HG03060 (cell line): ENCODE measurements at regions not wholly inside any gene's neighbourhood (a gene's known extent, or its start where the extent isn't known, plus 50 kb on each side); places are given as distances from the start of the nearest gene placed in this dataset.
"Not testable (repeated sequence)": the region's sequence is repeated elsewhere in the genome, so short reads cannot be mapped to it uniquely, and the experiment has no call there.

ENCODE experiments used
- ATAC-seq: cut with Tn5 transposase; IDR thresholded peaks from one replicate; pipeline ENCODE4 v1.9.1; 2021; ENCODE audit warnings: low read depth, moderate number of reproducible peaks; ENCODE audit not compliant: unreplicated experiment

DNA sequence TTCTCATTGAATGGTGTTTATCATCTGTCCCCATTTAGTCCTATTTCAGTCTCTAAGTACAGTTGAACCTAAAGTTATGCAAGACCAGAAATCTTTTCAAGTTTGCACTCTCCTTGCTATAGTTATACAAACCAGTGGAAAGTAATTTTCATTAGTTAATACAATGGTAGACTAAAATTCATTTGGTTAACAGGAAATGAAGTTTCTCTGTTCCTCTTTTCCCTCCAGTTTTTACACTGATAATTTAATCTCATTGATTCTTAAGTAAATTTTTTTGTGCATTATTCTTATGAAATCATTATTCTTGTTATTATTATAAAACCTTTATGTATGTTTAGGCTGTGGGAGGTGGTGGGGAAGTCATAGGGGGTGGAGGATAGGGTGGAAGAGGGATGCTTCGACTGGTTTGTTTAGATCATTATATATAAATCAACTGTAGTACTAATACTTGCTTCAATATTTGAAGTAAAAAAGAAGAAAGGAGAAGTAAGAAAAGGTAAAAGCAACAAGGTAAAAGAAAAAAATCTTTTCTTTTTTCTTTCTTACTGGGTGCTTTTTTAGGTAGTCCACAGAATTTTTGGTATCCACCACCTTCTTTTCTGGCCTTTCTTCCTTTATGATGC, 104.1 kb downstream of the GPR85 start:
- ATAC-seq: peak; percentile 69

DNA sequence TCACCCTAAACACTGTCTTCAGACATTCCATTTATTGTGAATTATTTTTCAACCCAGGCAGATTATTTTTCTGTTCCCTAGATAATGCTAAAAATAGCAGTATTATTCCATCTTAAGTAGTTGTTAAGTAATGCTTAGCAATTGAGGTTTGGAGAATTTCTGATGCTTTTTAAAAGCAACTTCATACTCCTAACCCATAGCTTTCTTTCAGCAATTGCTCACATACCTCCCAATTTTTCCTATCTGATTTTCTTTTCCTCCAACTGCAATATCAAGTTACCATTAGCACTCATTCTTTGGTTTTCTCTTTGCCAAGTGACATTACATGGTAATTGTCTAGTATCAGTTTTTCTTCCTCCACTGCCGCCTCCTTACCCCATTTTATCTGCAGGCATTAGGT, 104.7 kb downstream of the GPR85 start:
- ATAC-seq: peak; percentile 10

DNA sequence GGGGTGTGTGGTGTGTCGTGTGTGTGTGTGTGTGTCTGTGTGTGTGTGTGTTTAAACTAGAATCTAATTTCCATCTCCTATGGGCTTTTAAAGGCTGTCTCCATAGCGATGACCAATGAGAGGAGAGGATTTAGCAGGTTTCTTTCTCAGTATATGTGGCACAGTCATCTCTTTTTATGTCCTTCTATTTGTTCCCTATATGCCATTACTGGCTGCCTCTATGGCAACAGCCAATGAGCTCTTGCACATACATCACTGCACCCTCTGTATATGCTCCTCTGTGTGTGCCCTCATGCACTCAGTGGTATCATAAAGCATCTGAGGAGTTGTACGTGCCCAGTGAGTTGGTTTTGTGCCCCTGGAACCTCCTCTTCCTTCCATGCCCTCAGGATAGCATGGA, 107.6 kb downstream of the GPR85 start:
- ATAC-seq: not testable (repeated sequence)

DNA sequence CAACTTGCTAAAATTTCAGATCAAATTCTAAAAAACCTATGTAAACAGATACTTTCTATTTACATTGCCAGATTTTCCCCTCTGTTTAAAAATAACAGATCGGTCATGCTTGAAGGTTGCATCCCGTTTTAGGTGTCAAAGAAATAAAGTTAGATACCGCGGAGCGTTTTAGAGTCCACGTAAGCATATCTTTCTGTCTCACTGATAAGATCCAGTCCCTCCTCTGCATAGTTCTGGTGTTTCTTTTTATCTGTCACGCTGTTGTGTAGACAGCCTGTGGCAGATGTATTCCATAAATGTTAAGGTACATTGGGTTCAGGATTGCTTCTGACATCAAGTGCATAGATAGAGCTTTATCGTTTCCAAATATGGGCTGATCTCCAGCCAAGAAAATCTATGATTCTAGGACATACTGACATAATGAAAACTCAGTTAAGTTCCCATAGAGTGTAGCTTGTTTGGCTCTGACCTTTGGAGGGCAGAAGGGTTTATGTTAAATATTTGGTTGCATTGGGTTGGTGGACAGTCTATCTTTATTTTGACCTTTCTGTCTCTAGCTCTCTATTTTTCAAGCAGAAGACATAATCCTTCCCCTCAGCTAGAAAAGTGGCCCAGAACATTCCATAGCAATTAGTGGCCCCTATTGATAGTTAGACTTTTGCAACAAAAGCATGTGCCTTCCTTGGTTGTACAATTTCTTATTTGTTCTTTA, 109.2 kb downstream of the GPR85 start:
- not testable (repeated sequence) for ATAC-seq

DNA sequence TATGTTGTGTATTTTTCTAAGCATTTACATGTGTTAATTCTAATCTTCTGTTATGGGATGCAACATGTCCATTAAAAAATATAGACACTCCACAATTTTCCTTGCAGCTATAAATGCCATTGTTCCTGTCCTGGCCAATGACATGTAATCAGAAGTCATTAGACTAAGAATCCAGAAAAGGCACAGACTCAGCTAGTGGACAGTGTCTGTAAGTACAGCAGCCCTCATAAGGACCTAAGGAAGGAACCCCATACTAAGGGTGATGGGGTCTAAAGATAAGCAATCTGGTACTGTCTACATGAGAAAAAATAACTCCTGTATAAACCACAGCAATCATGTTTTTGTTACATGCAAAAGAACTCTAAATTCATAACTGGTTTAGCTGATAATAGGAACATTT, 115.9 kb downstream of the GPR85 start:
- no peak for ATAC-seq

DNA sequence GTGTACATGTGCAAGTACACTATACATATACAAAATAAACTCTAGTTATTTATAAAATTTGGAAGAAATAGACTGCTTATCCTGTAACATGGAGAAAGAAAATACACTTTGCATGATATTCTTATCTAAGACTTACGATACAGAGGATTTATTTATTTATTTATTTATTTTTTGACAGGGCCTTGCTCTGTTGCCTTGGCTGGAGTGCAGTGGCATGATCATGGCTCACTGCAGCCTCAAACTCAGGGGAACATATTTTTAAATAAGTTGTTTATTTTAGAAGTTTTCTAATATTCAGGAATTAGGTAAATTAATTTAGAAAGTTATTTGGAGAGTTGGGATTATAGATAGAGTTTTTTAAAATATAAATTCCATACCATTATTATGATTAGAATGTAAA, 116.7 kb downstream of the GPR85 start:
- no peak for ATAC-seq

DNA sequence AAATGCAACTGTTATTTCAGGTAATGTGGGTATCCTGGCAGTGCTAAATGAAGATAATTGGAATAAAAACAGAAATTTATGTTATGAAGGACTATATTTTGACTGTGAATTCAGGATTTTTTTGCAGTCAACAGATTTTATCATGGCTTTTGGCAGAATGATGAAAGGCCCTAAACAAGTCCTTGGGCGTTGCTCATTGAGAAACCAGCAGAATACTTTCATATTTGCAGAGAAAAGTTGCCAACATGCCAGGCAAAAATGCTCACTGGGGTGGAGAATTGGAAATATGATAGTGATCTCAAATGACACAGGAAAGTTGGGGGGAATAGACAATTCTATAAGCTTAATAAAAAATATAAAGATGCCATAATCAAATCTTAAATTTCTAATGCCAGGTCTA, 121.1 kb downstream of the GPR85 start:
- no peak for ATAC-seq

DNA sequence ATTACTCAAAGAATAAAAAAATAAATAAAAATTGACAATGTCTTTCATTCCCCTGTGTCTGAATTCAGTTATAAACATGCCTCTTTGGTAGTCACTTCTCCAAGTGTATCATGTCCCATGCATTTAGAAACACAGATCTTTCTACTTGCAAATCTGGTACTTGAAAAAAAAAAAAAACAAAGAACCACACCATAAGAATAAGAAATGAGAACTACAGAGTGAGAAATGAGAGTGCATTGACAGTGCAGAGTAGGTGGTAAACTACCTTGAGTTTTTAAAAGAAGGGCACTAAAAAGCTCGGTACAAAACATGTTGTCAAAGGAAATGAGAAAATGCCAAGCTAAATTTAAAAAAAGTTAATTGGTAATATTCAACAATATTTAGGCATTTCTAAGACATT, 123.0 kb downstream of the GPR85 start:
- no peak for ATAC-seq

DNA sequence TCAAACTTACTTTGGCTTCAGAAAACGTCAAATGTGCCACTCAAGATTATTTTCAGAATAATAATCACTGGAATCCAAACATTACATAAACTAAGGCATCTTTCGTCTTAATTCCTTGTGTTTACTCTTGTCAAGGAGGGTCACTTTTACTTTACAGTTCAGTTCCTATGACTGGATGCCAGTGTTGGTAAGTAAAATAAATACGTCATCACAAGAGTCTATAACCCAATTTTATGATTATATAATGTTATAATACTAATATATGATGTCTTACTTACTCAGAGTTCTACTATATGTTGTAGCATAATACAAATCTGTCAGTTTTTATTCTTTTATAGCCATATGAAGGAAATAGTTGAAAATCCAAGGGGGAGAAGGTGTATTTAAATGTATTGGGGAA, 123.8 kb downstream of the GPR85 start:
- ATAC-seq: no peak

DNA sequence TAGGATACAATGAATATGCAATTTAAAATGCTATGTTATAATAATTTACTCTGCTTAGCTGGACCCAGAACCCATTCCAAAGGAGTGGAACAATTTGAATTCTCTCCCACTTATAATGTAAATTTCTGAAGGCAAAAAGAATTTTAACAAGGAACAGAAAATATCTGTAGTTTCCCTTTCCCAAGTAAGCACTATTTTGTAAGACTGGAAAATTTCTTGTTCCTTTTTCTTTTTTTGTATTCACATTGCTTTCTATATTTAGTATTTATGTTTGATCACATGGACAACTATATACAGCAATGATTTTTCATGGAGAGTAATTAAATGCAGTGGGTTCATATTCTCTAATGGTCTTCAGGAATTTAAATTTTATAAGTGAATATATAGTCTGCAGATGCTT, 127.4 kb downstream of the GPR85 start:
- no peak for ATAC-seq

DNA sequence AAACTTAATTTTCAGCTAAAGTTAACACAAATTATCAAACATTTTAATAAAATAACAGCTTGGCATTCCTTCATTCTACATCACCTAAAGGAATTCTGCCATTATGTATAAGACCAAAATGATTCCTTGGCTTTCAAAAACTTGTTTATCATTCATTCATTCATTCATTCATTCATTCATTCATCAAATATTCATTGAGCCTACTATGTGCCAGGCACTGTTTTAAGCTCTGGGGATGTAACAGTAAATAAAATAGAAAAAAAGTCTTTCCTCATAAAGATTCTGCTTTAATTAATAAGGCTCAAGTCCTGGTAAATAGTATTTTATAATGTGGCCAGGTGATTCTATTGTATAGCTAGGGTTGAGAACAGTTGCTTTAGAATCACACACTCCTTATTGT, 127.9 kb downstream of the GPR85 start:
- ATAC-seq: no peak

DNA sequence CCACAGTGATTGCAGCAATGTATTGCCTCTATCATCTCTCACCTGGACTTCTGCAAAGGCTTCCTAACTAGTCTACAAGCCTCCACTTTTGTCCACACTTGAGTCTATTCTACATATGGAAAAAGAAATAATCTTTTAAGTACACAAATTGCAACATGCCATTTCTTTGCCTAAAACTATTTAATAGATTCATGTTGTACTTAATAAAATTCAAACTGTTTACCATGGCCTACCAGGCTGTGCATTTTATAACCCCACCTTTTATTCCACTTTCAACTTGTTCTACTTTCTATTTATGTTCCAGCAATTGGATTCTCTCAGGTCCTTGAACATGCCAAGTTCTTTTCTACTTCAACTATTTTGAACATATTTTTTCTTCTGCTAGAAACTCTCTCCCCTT, 128.7 kb downstream of the GPR85 start:
- ATAC-seq: no peak

DNA sequence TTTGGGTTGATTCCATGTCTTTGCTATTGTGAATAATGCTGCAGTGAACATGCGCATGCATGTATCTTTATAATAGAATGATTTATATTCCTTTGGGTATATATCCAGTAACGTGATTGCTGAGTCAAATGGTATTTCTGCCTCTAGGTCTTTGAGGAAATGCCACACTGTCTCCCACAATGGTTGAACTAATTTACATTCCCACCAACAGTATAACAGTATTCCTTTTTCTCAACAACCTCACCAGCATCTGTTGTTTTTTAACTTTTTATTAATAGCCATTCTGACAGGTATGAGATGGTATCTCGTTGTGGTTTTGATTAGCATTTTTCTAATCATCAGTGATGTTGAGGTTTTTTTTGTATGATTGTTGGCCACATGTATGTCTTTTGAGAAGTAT, 133.6 kb downstream of the GPR85 start:
- not testable (repeated sequence) for ATAC-seq

DNA sequence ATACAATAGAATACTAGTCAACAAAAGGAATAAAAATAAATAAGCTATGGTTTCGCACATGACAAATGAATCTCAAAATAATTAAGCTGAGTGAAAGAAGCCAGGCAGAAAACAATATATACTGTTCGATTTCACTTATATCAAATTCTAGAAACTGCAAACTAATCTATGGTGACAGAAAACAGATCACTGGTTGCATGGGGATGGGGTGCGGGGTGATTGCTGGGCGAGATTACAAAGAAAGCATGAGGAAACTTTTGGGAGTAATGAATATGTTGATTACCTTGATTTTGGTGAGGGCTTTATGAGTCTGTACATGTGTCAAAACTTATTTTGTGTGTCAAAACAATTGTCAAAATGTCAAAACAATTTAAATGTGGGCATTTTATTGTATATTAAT, 135.6 kb downstream of the GPR85 start:
- ATAC-seq: no peak

DNA sequence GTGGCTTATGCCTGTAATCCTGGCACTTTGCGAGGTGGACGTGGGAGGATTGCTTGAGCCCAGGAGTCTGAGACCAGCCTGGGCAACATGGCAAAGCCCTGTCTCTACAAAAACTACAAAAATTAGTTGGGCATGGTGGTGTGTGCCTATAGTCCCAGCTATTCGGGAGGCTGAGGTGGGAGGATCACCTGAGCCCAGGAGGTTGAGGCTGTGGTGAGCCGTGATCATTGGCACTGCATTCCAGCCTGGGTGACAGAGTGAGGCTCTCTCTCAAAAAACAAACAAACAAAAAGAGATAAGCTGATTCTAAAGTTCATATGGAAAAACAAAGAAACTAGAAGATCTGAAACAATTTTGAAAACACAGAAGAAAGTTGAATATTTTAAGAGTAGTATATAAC, 136.9 kb downstream of the GPR85 start:
- not testable (repeated sequence) for ATAC-seq

DNA sequence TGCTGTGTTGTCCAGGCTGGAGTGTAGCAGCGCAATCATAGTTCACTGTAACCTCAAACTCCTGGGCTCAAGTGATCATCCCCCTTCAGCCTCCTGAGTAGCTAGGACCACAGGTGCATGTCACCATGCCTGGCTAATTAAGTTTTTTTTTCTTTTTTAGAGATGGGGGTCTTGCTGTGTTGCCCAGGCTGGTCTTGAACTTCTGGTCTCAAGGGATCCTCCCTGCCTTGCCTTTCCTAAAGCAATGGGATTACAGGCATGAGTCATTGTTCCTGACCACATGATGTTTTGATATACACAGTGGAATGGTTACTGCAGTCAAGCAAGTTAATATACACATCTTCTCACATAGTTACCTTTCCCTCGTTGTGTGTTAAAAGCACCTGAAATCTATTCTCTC, 140.3 kb downstream of the GPR85 start:
- no peak for ATAC-seq

DNA sequence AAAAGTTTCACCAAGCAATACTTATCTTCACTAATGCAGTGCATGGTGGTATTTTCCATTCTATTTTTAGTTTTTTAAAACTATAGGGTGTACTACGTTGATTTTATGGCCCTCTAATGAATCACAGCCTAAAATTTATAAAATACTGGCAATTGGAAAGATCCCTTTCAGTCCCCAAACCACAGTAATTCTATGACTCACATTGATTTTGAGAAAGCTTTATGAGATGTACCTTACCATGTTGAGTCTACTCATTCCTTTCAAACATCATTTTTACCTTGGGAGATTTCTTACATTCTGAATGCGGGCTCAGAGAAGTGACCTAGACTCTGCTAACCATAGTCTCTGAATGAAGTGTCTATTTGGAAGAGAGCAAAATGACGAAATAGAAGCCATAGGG, 141.6 kb downstream of the GPR85 start:
- ATAC-seq: no peak

DNA sequence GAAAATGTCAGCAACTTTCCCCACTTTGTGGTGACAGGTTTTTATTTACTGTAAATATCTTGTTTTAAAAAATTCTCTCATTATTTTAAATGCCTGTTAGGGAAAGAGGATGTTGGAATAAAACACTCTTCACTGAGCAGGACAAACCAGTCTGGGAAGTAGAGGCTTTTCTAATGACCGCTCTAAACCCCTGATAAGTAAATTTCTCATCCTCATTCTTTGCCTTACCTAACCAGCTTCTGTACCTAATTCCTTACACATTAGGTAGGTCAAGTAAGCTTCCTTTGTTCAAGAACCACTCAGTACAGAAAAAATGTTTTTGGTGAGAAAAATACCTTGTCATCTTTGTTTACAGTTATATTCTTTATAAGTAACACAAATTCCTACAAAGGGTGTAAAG, 143.6 kb downstream of the GPR85 start:
- no peak for ATAC-seq

DNA sequence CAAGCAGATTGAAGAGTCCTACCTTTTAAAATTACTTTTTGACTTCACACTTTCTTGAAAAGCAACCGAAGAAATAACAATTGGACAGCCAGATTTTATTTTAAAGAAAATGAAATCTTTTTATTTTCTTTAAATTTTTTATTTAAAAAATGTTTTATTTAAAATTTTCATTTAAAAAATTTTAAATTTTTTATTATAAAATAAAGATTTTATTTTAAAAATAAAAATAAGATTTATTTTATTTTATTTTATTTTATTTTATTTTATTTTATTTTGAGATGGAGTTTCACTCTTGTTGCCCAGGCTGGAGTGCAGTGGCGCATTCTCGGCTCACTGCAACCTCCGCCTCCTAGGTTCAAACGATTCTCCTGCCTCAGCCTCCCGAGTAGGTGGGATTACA, 144.5 kb downstream of the GPR85 start:
- ATAC-seq: not testable (repeated sequence)

DNA sequence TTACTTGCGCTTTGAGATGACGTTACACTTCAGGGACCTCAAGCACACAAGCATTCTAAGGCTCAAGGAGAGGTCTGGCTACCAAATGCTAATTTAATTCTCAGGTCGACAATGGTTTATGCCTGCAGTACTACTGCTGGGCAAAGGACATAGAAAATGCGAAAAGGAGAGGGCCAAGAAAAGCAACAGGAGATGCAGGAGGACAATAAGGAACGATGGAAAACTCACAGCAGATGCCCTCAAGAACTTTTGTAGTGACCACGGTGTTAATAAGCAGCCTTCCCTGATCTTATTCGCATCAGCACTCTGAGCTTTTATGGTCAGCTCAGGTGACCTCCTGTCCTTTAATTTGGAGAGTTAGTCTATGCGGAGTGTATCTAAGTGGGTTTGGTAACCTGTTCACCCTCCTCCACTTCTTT, 146.3 kb downstream of the GPR85 start:
- ATAC-seq: peak; percentile 27

DNA sequence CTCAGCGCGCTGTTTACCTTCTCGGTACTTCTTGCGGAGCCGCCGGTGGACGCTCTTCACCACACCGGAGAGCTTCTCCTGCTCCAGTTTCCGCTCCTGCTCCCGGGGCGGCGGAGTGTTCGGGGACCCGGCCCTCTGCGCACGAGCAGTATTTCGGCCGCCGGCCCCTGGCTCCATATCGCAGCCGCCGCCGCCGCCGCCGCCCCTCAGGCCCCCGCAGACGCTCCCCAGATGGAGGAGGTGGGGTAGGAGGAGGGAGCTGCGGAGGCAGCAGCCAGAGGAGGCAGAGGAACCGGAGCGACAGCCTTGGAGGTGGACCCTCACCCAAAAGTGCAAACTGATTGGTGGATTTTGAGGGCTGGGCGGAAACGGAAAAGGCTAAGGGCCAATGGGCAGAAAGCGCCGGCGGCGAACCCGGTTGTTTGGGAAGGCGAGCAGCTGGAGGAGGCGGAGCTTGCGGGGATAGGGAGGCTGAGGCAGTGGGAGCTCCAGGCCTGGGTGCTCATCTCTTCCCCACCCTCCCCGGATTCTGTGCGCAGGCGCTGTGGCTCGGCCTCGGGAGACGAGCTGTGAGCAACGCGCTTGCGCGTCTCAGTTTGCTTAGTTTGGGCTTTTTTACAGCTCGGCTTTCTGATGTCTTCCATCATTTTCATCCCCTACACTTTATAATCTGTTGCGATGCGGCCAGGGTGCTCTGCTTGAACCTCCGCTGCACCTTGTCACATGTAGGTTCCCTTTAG, 146.9 kb downstream of the GPR85 start:
- peak; percentile 97 for ATAC-seq
